Liver (tissue), 3 donors: ENCODE measurements at regions not wholly inside any gene's neighbourhood (a gene's known extent, or its start where the extent isn't known, plus 50 kb on each side); places are given as distances from the start of the nearest gene placed in this dataset.

Experiments
- FOXA1 ChIP-seq: IDR thresholded peaks from 2 replicates; pipeline ENCODE4 v1.6.1; 2016; ENCODE audit warnings: antibody characterized with exemption
- RAD21 ChIP-seq, 2 donors: IDR thresholded peaks; 2 replicates each; pipeline ENCODE4 v1.6.1; 2016; ENCODE audit warnings: antibody characterized with exemption in 2 of 2, mild to moderate bottlenecking in 2 of 2
- TAF1 ChIP-seq: conservative IDR thresholded peaks from 2 replicates; pipeline ENCODE4 v1.6.1; 2016; ENCODE audit warnings: antibody characterized with exemption, mild to moderate bottlenecking
- YY1 ChIP-seq: IDR thresholded peaks from 2 replicates; pipeline ENCODE4 v1.6.1; 2016; ENCODE audit warnings: antibody characterized with exemption, mild to moderate bottlenecking
- TF ChIP-seq, protein P1 (sequence below): fragments of 150-350 bp; IDR thresholded peaks from 2 replicates; pipeline ENCODE4 v1.5.1; 2017; ENCODE audit warnings: improper control_type of control experiment, low read depth, low read length; ENCODE audit not compliant: missing input control
- TF ChIP-seq, protein P2 (sequence below): IDR thresholded peaks from 2 replicates; pipeline ENCODE4 v1.6.1; 2016; ENCODE audit warnings: antibody characterized with exemption
- TF ChIP-seq, protein P3 (sequence below): IDR thresholded peaks from 2 replicates; pipeline ENCODE4 v1.6.1; 2016; ENCODE audit warnings: antibody characterized with exemption, mild to moderate bottlenecking
- donor health status: healthy.
- donor health status: healthy.

DNA sequence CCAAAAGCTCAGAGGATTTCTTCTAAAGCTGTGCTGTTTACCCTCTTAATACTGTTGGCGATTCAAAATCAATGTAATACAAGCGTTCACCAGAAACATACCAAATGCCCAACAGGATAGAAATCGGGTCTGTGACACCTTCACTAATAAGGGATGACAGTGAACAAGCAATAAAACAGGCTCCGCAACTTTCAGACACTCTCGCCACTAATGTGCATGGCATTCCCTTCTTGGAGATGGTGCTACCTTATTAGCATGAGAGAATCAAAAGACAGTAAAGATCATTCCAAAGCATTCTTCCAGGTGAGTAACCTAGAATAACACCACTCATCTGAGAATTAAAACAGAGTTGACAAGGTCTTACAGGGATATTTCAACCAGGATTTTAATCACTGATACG lies 367.1 kb downstream of the TTLL7 start:
- TF ChIP-seq FOXA1 (no peak), RAD21 (IDR thresholded peaks at IDR 0.05) (no peak), TAF1 (no peak), YY1 (no peak)
- TF ChIP-seq, protein P1, sequence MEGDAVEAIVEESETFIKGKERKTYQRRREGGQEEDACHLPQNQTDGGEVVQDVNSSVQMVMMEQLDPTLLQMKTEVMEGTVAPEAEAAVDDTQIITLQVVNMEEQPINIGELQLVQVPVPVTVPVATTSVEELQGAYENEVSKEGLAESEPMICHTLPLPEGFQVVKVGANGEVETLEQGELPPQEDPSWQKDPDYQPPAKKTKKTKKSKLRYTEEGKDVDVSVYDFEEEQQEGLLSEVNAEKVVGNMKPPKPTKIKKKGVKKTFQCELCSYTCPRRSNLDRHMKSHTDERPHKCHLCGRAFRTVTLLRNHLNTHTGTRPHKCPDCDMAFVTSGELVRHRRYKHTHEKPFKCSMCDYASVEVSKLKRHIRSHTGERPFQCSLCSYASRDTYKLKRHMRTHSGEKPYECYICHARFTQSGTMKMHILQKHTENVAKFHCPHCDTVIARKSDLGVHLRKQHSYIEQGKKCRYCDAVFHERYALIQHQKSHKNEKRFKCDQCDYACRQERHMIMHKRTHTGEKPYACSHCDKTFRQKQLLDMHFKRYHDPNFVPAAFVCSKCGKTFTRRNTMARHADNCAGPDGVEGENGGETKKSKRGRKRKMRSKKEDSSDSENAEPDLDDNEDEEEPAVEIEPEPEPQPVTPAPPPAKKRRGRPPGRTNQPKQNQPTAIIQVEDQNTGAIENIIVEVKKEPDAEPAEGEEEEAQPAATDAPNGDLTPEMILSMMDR, result no peak
- TF ChIP-seq, protein P2, sequence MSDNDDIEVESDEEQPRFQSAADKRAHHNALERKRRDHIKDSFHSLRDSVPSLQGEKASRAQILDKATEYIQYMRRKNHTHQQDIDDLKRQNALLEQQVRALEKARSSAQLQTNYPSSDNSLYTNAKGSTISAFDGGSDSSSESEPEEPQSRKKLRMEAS, result no peak
- TF ChIP-seq, protein P3, sequence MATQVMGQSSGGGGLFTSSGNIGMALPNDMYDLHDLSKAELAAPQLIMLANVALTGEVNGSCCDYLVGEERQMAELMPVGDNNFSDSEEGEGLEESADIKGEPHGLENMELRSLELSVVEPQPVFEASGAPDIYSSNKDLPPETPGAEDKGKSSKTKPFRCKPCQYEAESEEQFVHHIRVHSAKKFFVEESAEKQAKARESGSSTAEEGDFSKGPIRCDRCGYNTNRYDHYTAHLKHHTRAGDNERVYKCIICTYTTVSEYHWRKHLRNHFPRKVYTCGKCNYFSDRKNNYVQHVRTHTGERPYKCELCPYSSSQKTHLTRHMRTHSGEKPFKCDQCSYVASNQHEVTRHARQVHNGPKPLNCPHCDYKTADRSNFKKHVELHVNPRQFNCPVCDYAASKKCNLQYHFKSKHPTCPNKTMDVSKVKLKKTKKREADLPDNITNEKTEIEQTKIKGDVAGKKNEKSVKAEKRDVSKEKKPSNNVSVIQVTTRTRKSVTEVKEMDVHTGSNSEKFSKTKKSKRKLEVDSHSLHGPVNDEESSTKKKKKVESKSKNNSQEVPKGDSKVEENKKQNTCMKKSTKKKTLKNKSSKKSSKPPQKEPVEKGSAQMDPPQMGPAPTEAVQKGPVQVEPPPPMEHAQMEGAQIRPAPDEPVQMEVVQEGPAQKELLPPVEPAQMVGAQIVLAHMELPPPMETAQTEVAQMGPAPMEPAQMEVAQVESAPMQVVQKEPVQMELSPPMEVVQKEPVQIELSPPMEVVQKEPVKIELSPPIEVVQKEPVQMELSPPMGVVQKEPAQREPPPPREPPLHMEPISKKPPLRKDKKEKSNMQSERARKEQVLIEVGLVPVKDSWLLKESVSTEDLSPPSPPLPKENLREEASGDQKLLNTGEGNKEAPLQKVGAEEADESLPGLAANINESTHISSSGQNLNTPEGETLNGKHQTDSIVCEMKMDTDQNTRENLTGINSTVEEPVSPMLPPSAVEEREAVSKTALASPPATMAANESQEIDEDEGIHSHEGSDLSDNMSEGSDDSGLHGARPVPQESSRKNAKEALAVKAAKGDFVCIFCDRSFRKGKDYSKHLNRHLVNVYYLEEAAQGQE, result no peak
